ENCODE measurements at regions not wholly inside any gene's neighbourhood (a gene's known extent, or its start where the extent isn't known, plus 50 kb on each side); places are given as distances from the start of the nearest gene placed in this dataset.

- H3K27ac ChIP-seq (ENCODE audit: low read depth in 1 of 2, low read length in 2 of 2) = peak overlapping the region in 1 of 2 donors; percentile 34
- no peaks in the 10 kb centered on the region for H3K9me3 ChIP-seq (ENCODE audit: control insufficient read depth in 1 of 2, insufficient read depth in 1 of 2, low read length in 2 of 2)
- Mint-ChIP-seq H3K27ac (peak overlapping the region; percentile 89), H3K4me1 (ENCODE audit: low read depth) (peaks cover 67% of the 10 kb centered on the region), H3K36me3 (ENCODE audit: low read depth) (peaks cover 14% of the 10 kb centered on the region), H3K4me3 (peak overlapping the region; percentile 30), H3K9me3 (no peaks in the 10 kb centered on the region), H3K27me3 (no peaks in the 10 kb centered on the region)
- ChIA-PET POLR2A (interaction anchor here (2.1 to 18.6 kb wide), 7 partner anchors 12 to 92 kb away, joined by 5 to 368 read pairs (median 23); no protein-coding TSS in a partner anchor), CTCF (no interaction called here)
- no peak for TF ChIP-seq CTCF (IDR thresholded peaks at IDR 0.05)
- H3K4me1 ChIP-seq (ENCODE audit: insufficient read depth, low read length) = peaks cover 93% of the 10 kb centered on the region
- H3K36me3 ChIP-seq (ENCODE audit: insufficient read depth, low read length) = peaks cover 40% of the 10 kb centered on the region
- no peak overlapping the region for H3K4me3 ChIP-seq (ENCODE audit: low read length)
- intact Hi-C loops (cut with DNase I, micrococcal nuclease) = no loop called here
- DNase-seq (no peak), ATAC-seq (ENCODE audit: poor library complexity) (no peak)
- H3K27me3 ChIP-seq (ENCODE audit: control insufficient read depth in 1 of 2, insufficient read depth in 2 of 2, low read length in 2 of 2) = no peaks in the 10 kb centered on the region
Observed at GRCh38 chr17:77422748-77423113, 282.0 kb downstream of the SEC14L1 start.

- H3K27ac ChIP-seq (ENCODE audit: low read depth in 1 of 2, low read length in 2 of 2) = no peak overlapping the region
- no peak for TF ChIP-seq CTCF (IDR thresholded peaks at IDR 0.05)
- peaks cover 10% of the 10 kb centered on the region for H3K36me3 Mint-ChIP-seq (ENCODE audit: low read depth)
- no peaks in the 10 kb centered on the region for H3K27me3 Mint-ChIP-seq
- no peaks in the 10 kb centered on the region for H3K27me3 ChIP-seq (ENCODE audit: control insufficient read depth in 1 of 2, insufficient read depth in 2 of 2, low read length in 2 of 2)
- peaks cover 75% of the 10 kb centered on the region for H3K4me1 Mint-ChIP-seq (ENCODE audit: low read depth)
- H3K4me3 ChIP-seq (ENCODE audit: low read length) = no peak overlapping the region
- H3K4me3 Mint-ChIP-seq = no peak overlapping the region
- ChIA-PET CTCF (interaction anchor here (0.7 to 8.7 kb wide), 2 partner anchors 8 to 23 kb away, joined by 3 to 74 read pairs; no protein-coding TSS in a partner anchor), POLR2A (interaction anchor here (0.9 to 18.6 kb wide), 13 partner anchors 8 to 92 kb away, joined by 3 to 368 read pairs (median 9); no protein-coding TSS in a partner anchor)
- peak overlapping the region; percentile 89 for H3K27ac Mint-ChIP-seq
- DNase-seq = no peak
- H3K4me1 ChIP-seq (ENCODE audit: insufficient read depth, low read length) = peaks cover 93% of the 10 kb centered on the region
- peaks cover 35% of the 10 kb centered on the region for H3K36me3 ChIP-seq (ENCODE audit: insufficient read depth, low read length)
- no peaks in the 10 kb centered on the region for H3K9me3 Mint-ChIP-seq
- no peak for ATAC-seq (ENCODE audit: poor library complexity)
- intact Hi-C loops (cut with DNase I, micrococcal nuclease) = no loop called here
- H3K9me3 ChIP-seq (ENCODE audit: control insufficient read depth in 1 of 2, insufficient read depth in 1 of 2, low read length in 2 of 2) = no peaks in the 10 kb centered on the region
Observed at GRCh38 chr17:77423589-77424451, 283.1 kb downstream of the SEC14L1 start.

GRCh38 chr17:77424585-77425344, 284.0 kb downstream of the SEC14L1 start:
- DNase-seq (no peak), ATAC-seq (ENCODE audit: poor library complexity) (no peak)
- Mint-ChIP-seq H3K9me3 (no peaks in the 10 kb centered on the region), H3K27ac (peak overlapping the region; percentile 89), H3K4me1 (ENCODE audit: low read depth) (peaks cover 76% of the 10 kb centered on the region), H3K4me3 (no peak overlapping the region), H3K36me3 (ENCODE audit: low read depth) (peaks cover 10% of the 10 kb centered on the region), H3K27me3 (no peaks in the 10 kb centered on the region)
- ChIA-PET CTCF (interaction anchor here (0.5 to 8.7 kb wide), 5 partner anchors 9 to 101 kb away, joined by 3 to 74 read pairs (median 3); no protein-coding TSS in a partner anchor), POLR2A (interaction anchor here (0.7 to 18.6 kb wide), 17 partner anchors 9 to 93 kb away, joined by 3 to 368 read pairs (median 7); no protein-coding TSS in a partner anchor)
- Histone ChIP-seq H3K27me3 (ENCODE audit: control insufficient read depth in 1 of 2, insufficient read depth in 2 of 2, low read length in 2 of 2) (no peaks in the 10 kb centered on the region), H3K4me3 (ENCODE audit: low read length) (no peak overlapping the region), H3K36me3 (ENCODE audit: insufficient read depth, low read length) (peaks cover 33% of the 10 kb centered on the region), H3K27ac (ENCODE audit: low read depth in 1 of 2, low read length in 2 of 2) (peak overlapping the region; percentile 27 to 39), H3K9me3 (ENCODE audit: control insufficient read depth in 1 of 2, insufficient read depth in 1 of 2, low read length in 2 of 2) (no peaks in the 10 kb centered on the region), H3K4me1 (ENCODE audit: insufficient read depth, low read length) (peaks cover 93% of the 10 kb centered on the region)
- TF ChIP-seq CTCF (IDR thresholded peaks at IDR 0.05) = no peak
- intact Hi-C loops (cut with DNase I, micrococcal nuclease) = no loop called here
